ENCODE measurements at regions not wholly inside any gene's neighbourhood (a gene's known extent, or its start where the extent isn't known, plus 50 kb on each side); places are given as distances from the start of the nearest gene placed in this dataset.

- no peak for DNase-seq (ENCODE audit: low spot score)
Measured at GRCh38 chr5:167759057-167759821, 532.2 kb upstream of the WWC1 start.

DNA sequence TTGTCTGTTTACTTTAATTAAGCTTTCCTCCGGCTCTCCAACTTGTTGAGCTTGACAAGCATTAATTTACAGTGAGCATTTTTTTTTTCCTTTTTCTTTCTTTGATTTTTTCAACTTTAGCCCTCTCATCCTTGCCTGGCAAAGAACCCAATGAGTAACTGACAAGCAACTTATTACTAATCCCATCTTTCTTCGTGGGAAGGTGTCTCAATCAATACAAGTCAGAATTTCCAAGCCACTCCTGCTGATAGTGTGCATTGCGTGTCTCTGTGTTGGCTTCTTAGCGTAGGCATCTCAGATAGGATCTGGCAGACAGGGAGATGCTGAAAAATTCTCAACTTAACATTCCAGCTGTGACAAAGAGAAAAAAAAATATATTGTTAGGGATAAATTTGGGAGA is 527.7 kb upstream of the WWC1 start:
- DNase-seq (ENCODE audit: low spot score), result no peak

DNA sequence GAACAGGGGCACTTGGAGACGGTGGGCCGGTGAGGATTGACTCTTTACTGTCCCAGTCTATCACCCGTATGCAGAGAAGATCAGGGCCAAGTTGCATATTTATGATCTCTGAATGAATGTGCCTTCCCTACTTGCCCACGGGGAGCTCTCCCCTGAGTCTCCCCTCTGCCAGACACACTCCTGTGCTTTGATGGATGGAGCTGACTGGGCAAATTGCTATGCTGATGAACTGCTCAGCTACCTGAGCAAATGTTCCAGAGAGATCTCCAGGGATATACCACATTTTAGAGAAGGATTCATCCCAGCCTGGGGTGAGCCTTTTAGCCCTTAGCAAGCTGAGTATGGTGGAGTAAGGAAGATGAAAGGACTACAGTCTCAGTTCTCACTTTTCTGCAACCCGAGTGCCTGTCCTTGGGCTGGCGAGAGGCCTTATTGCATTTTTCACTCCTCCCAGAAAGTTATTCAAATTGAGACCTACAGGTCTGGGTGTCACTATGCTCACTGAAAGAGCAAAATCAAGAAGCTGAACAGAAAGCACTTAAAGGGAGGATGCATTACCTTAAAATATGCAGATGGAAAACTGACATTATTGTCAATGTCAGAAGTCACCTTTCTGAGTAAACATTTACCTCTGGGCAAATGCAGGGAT is 526.7 kb upstream of the WWC1 start:
- no peak for DNase-seq (ENCODE audit: low spot score)

DNA sequence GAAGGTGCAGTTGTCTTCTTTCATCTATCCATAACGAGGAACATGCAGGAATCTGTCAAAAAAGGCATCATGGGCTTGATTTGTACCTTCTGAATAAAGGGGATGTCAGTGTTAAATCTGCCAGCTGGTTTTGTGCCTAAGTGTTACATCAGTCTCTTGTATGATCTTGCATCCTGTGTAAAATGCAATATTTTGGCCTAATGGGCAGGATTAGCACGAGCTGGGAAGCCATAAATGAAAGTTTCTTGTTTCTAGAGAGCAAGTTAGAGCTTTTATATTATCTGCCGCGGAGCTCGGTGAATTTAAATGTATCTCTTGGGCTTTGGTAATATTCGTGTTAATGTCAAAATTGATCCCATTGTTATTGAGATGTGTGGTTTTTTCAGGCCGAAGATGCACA is 526.1 kb upstream of the WWC1 start:
- DNase-seq (ENCODE audit: low spot score), result no peak

DNA sequence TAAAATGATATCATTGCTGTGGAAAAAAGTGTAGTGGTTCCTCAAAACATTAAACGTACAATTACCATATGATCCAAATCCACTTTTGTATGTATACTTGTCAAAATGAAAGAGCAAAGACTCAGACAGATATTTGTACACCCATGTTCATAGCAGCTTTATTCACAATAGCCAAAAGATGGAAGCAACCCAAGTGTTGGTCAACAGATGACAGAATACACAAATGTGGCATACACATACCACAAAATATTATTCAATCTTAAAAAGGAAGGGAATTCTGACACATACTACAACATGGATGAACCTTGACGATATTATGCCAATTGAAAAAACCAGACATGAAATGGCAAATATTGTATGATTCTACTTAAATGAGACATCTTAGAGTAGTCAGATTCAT is 524.5 kb upstream of the WWC1 start:
- no peak for DNase-seq (ENCODE audit: low spot score)

DNA sequence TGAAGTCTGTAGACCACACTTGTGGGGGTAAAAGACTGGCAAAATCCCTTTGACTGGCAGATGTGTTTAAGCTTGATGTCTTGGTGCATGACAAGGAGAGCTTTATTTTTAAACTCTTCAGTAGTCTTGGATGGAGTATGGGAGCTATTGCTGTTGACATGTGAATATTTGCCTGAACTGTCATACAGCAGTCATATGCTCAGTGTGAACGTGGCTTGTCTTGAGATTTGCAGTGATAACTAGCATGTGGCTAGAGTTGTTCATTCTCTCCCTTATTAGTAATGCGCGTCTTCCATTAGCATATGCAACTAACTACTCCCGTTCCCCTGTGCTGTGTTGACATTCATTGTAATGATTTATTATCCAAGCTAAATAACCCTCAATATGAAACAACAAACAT is 523.6 kb upstream of the WWC1 start:
- no peak for DNase-seq (ENCODE audit: low spot score)

- no peak for DNase-seq (ENCODE audit: low spot score)
Measured at GRCh38 chr5:167769846-167770413, 521.5 kb upstream of the WWC1 start.

DNA sequence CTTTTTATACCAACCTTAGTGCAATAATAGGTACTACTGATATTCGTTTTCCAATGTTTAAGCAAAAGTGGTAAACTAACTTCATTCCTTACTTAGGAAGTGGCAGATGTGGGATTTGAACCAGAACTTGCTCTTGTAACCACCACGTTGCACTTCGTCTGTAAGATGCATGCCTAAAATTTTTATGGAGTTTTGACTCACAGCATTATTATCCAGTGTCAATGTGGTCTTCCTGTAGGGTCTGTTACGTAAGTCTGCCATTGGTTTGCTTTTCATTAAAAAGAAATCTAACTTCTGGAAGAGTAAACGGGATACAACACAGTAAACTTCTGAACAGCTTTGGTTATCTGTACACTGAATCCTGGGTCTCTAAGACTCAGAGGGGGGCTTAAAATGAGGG is 521.0 kb upstream of the WWC1 start:
- DNase-seq (ENCODE audit: low spot score), result no peak

GRCh38 chr5:167771571-167771970 is 519.9 kb upstream of the WWC1 start:
- DNase-seq (ENCODE audit: low spot score), result no peak

- no peak for DNase-seq (ENCODE audit: low spot score)
Measured at GRCh38 chr5:167773668-167774301, 517.7 kb upstream of the WWC1 start.

- DNase-seq (ENCODE audit: low spot score), result no peak
Measured at GRCh38 chr5:167777746-167778145, 513.7 kb upstream of the WWC1 start.

DNA sequence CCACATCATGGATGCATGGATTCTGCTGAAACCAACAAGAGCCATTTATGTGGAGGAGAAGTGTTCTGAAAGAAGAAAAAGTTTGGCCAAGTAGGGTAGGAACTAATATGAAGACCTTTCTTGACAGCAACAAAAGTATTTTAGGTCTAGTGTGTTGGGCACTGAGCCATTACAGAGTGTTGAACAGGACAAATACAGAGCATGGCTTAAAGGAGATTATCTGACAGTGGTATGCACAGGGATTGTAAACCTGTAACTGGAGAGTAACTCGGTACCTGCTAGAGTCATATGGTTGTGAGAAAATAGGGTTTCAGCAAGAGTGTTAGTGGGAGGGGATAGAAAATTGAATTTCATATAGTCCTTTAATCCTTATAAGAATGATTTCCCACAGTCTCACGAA is 513.2 kb upstream of the WWC1 start:
- no peak for DNase-seq (ENCODE audit: low spot score)

DNA sequence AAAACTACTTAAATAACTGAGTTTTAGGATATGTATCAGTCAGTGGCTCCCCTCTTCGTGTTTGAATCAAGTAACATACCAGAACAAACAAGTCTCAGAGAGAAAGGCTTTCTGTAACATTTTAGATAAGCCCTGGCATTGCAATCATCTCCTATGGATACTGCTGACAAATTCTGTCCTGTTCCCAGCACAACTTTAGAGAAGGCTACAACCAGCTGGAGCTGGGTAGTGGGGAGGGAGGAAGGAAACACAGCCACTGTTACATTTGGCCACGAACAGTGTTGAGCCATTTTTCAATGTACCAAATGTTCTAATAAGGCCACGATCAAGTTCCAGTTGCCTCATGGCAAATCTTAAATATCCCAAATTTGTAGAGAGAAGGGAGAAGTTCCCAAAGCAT is 511.8 kb upstream of the WWC1 start:
- DNase-seq (ENCODE audit: low spot score), result no peak

- DNase-seq (ENCODE audit: low spot score), result no peak
Measured at GRCh38 chr5:167780177-167780576, 511.3 kb upstream of the WWC1 start.

DNA sequence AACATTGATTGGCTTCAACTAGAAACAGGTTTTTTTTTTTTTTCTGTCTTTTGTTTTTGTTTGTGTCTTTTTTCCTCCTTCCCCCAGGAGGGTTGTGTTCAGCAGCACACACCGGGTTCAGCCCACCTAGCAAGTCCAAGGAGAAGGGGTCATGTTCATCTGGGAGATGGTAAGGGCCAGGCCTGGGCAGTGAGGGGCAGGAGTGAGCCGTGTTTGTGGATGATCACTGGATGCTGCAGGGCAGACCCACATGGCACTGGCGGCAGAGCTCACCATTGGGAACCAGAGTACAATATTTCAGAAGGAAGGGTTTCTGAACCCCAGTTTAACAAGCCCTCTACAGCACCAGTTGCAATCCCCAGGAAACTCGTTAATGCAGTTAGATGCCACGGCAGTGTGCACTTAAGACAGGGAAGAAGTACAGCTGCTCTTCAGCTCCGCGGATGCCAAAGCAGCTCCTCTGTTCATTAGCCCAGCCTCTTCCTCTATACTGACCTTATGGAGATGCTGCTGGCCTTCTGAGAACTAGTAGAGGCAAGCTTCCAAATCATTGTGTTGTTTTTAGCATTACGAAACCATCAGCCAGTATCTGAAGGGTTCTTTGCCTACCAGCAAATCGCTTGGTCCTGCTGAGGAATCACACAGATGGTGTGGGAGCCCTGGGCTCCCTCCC is 508.2 kb upstream of the WWC1 start:
- DNase-seq (ENCODE audit: low spot score), result no peak

DNA sequence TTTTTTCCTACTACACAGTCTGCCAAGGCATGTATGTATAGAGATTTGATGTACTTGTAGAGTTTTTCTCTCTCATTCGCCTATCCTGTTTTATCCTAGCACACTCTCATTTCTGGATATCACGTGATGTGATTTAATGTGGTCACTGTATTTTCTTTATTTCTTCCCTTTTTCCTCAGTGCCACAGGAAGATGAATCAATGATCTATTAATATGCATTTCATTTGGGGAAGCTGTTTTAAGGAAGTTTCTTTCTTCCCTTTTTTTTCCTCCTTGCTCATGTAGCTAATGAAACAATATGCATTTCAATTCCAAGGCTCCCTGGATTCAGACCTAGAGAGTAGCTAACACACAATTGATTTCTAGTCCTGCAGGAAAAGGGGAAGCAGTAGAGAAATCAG is 506.3 kb upstream of the WWC1 start:
- DNase-seq (ENCODE audit: low spot score), result no peak

DNA sequence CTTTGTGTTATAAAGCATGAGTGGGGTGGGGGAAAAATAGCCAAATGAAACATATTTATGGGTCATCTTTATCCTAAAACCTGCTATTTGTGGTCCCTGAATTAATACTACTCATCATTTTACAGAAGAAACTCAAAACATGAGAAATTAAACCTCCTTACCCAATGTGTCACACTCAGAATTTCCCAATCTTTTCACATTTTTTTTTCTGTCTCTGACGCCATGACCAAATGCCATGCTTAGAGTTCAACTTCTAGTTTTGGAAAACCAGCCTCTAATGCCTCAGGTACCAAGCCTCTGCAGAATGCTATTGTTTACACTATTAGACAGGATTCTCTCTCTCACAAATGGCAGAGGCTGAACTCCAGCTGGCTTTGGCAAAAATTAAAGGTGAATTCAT is 505.5 kb upstream of the WWC1 start:
- DNase-seq (ENCODE audit: low spot score), result no peak

- DNase-seq (ENCODE audit: low spot score), result no peak
Measured at GRCh38 chr5:167786871-167787578, 504.4 kb upstream of the WWC1 start.

DNA sequence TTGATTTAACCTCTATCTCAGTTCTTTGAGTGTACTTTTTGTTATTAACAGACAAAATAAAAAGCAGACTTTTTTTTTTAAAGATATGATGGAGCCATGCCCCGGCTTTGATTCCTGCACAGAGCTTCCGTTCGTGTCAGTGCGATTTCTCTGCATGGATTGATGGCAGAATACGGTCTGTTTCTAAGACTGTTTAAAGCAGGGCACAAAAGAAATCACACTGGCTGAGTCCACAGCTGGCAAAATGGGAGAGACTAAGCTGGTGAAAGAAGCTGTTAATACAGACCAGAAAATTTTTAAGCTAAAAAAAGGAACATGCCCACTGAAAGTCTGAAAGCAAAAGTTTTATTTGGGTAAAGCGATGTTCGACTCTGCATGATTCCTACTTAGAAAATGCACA is 501.4 kb upstream of the WWC1 start:
- no peak for DNase-seq (ENCODE audit: low spot score)

- DNase-seq (ENCODE audit: low spot score), result no peak
Measured at GRCh38 chr5:167790462-167791260, 500.8 kb upstream of the WWC1 start.

GRCh38 chr5:167792514-167792913 is 498.9 kb upstream of the WWC1 start:
- DNase-seq (ENCODE audit: low spot score), result no peak

Measured in HuH-7.5 (cell line).